ENCODE measurements at regions not wholly inside any gene's neighbourhood (a gene's known extent, or its start where the extent isn't known, plus 50 kb on each side); places are given as distances from the start of the nearest gene placed in this dataset.

DNA sequence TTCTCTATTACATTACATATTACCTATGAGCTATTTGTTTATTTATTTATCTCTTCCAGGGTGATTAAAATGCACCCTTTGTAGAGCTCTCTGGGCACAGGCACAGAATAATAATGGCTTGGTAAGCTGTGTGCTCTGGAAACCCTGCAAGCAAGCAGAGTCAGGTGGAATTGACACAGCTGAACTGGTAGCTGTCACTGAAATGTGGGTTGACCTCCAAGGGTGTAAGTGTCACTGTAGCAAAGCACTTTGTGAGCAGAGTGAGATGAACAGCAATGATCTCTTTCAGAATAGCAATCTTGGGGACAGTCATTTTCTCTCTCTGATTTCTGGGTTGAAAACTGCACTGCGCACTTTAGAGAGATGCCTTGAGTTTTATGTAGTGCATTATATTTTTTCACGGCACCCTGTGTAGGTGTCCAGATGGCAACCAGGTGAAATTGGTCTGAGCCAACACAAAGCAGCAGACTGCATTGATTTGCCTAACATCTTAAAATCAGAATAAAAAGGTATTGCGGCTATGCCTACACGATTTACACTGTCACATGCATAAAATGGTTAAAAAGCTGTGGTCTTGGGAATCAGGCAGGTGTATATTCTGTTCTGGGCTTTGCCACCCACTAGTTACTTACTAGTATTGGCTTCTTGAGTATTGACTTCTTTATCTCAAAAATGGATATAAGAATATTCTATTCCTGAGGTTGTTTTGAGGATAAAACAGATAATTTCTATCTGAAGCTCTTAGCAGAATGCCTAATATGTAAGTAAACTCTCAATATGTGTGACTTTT lies 450.3 kb downstream of the RAPGEF2 start (continued):
- no peak for TF ChIP-seq LARP7 (IDR thresholded peaks at IDR 0.05)
- TF ChIP-seq, protein P1, sequence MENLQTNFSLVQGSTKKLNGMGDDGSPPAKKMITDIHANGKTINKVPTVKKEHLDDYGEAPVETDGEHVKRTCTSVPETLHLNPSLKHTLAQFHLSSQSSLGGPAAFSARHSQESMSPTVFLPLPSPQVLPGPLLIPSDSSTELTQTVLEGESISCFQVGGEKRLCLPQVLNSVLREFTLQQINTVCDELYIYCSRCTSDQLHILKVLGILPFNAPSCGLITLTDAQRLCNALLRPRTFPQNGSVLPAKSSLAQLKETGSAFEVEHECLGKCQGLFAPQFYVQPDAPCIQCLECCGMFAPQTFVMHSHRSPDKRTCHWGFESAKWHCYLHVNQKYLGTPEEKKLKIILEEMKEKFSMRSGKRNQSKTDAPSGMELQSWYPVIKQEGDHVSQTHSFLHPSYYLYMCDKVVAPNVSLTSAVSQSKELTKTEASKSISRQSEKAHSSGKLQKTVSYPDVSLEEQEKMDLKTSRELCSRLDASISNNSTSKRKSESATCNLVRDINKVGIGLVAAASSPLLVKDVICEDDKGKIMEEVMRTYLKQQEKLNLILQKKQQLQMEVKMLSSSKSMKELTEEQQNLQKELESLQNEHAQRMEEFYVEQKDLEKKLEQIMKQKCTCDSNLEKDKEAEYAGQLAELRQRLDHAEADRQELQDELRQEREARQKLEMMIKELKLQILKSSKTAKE (IDR thresholded peaks at IDR 0.05; ENCODE audit: low read depth, poor library complexity, severe bottlenecking): no peak
- no peak for TF ChIP-seq CBX3 (IDR thresholded peaks at IDR 0.05; ENCODE audit: borderline replicate concordance, low read depth)
- TF ChIP-seq SP1 (IDR thresholded peaks at IDR 0.05; ENCODE audit: low read depth, low read length): no peak
- TF ChIP-seq BACH1 (IDR thresholded peaks at IDR 0.05; ENCODE audit: borderline replicate concordance): no peak
- no peak for TF ChIP-seq TCF12 (IDR thresholded peaks at IDR 0.05; ENCODE audit: low read depth, low read length)

DNA sequence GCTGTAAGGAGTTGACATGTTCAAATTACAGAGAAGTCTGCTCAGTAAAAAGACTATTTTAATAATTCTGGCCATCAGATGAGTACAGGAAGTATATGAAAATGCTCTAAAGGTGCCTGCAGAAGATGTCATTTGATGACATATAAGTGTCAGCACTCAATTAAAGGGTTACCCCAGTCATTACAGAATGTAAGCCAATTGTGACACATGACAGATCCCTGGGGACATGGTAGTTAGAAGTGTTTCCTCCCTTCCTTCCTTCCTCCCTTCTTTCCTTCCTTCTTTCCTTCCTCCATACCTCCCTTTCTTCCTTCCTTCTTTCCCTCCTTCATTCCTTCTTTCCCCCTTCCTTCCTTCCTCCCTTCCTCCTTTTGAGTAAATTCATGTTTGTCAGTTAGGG lies 453.0 kb downstream of the RAPGEF2 start:
- H2AFZ ChIP-seq (ENCODE audit: control insufficient read depth, low read depth, low read length): no peak overlapping the region
- H3K79me2 ChIP-seq (ENCODE audit: control insufficient read depth, insufficient read depth, low read length): no peaks in the 10 kb centered on the region
- in situ Hi-C loops (cut with MboI) (no loop called here), intact Hi-C loops (cut with micrococcal nuclease; ENCODE audit: unreplicated experiment) (no loop called here)
- no peak overlapping the region for H3K4me2 ChIP-seq (ENCODE audit: control insufficient read depth, insufficient read depth)
- H3K27ac ChIP-seq (ENCODE audit: control insufficient read depth, insufficient read depth): no peak overlapping the region
- POLR2A ChIA-PET: no interaction called here
- FAIRE-seq: no peak
- SMC1A ChIA-PET (ENCODE audit: uncharacterized antibody, unreplicated experiment): no interaction called here
- H3K9me3 ChIP-seq (replicated peaks; ENCODE audit: control insufficient read depth, insufficient read depth, low read length): no peaks in the 10 kb centered on the region
- TF ChIP-seq IRF4 (IDR thresholded peaks at IDR 0.05; ENCODE audit: low read depth, low read length) (no peak), YBX1 (IDR thresholded peaks at IDR 0.05) (no peak), TARDBP (IDR thresholded peaks at IDR 0.05; ENCODE audit: borderline replicate concordance) (no peak), DPF2 (IDR thresholded peaks at IDR 0.05) (no peak), ZNF207 (IDR thresholded peaks at IDR 0.05; ENCODE audit: borderline replicate concordance) (no peak), CBX3 (IDR thresholded peaks at IDR 0.05; ENCODE audit: borderline replicate concordance, low read depth) (no peak), EGR1 (IDR thresholded peaks at IDR 0.05; ENCODE audit: borderline replicate concordance in 1 of 2, low read depth in 2 of 2, low read length in 2 of 2) (no peak), GABPA (IDR thresholded peaks at IDR 0.05; ENCODE audit: low read depth) (no peak), NFYA (IDR thresholded peaks at IDR 0.05; ENCODE audit: borderline replicate concordance, low read depth, low read length) (no peak), HDAC2 (IDR thresholded peaks at IDR 0.05) (no peak), POLR2A (IDR thresholded peaks at IDR 0.05; ENCODE audit: low read depth, low read length) (no peak), CBX5 (IDR thresholded peaks at IDR 0.05; ENCODE audit: low read depth) (no peak), POLR2AphosphoS2 (IDR thresholded peaks at IDR 0.05; ENCODE audit: low read depth, low read length) (no peak), SRF (IDR thresholded peaks at IDR 0.05; ENCODE audit: low read depth in 2 of 2, low read length in 2 of 2) (no peak)
- TF ChIP-seq, protein P2, sequence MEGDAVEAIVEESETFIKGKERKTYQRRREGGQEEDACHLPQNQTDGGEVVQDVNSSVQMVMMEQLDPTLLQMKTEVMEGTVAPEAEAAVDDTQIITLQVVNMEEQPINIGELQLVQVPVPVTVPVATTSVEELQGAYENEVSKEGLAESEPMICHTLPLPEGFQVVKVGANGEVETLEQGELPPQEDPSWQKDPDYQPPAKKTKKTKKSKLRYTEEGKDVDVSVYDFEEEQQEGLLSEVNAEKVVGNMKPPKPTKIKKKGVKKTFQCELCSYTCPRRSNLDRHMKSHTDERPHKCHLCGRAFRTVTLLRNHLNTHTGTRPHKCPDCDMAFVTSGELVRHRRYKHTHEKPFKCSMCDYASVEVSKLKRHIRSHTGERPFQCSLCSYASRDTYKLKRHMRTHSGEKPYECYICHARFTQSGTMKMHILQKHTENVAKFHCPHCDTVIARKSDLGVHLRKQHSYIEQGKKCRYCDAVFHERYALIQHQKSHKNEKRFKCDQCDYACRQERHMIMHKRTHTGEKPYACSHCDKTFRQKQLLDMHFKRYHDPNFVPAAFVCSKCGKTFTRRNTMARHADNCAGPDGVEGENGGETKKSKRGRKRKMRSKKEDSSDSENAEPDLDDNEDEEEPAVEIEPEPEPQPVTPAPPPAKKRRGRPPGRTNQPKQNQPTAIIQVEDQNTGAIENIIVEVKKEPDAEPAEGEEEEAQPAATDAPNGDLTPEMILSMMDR (IDR thresholded peaks at IDR 0.05 in 2 of 3, conservative IDR thresholded peaks at IDR 0.05 in 1 of 3; ENCODE audit: control insufficient read depth in 2 of 3, extremely low read depth in 1 of 3, insufficient read depth in 1 of 3, low read depth in 3 of 3, low read length in 3 of 3): no peak
- TF ChIP-seq, protein P3, sequence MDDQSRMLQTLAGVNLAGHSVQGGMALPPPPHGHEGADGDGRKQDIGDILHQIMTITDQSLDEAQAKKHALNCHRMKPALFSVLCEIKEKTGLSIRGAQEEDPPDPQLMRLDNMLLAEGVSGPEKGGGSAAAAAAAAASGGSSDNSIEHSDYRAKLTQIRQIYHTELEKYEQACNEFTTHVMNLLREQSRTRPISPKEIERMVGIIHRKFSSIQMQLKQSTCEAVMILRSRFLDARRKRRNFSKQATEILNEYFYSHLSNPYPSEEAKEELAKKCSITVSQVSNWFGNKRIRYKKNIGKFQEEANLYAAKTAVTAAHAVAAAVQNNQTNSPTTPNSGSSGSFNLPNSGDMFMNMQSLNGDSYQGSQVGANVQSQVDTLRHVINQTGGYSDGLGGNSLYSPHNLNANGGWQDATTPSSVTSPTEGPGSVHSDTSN (IDR thresholded peaks at IDR 0.05; ENCODE audit: insufficient replicate concordance, low read depth, low read length): no peak
- no peak for ATAC-seq
- no peaks in the 10 kb centered on the region for H3K4me1 ChIP-seq (ENCODE audit: control insufficient read depth, insufficient read depth, low read length)
- no peaks in the 10 kb centered on the region for H3K27me3 ChIP-seq (replicated peaks in 1 of 2; ENCODE audit: control insufficient read depth in 2 of 2, insufficient read depth in 2 of 2, low read length in 1 of 2)
- H3K4me3 ChIP-seq: no peak overlapping the region
- no peak for DNase-seq (ENCODE audit: low read depth, low spot score)
- CTCF ChIA-PET: no interaction called here
- H4K20me1 ChIP-seq (ENCODE audit: control insufficient read depth, insufficient read depth): no peaks in the 10 kb centered on the region
- BruUV-seq (replicated peaks): no TSS peak
- no peaks in the 10 kb centered on the region for H3K36me3 ChIP-seq (ENCODE audit: control insufficient read depth in 2 of 2, insufficient read depth in 2 of 2, low read length in 1 of 2)
- no peak overlapping the region for H3K9ac ChIP-seq (ENCODE audit: control insufficient read depth, insufficient read depth, low read length)
- RAD21 ChIA-PET (ENCODE audit: unreplicated experiment): no interaction called here
